ENCODE measurements at regions not wholly inside any gene's neighbourhood (a gene's known extent, or its start where the extent isn't known, plus 50 kb on each side); places are given as distances from the start of the nearest gene placed in this dataset.

DNA sequence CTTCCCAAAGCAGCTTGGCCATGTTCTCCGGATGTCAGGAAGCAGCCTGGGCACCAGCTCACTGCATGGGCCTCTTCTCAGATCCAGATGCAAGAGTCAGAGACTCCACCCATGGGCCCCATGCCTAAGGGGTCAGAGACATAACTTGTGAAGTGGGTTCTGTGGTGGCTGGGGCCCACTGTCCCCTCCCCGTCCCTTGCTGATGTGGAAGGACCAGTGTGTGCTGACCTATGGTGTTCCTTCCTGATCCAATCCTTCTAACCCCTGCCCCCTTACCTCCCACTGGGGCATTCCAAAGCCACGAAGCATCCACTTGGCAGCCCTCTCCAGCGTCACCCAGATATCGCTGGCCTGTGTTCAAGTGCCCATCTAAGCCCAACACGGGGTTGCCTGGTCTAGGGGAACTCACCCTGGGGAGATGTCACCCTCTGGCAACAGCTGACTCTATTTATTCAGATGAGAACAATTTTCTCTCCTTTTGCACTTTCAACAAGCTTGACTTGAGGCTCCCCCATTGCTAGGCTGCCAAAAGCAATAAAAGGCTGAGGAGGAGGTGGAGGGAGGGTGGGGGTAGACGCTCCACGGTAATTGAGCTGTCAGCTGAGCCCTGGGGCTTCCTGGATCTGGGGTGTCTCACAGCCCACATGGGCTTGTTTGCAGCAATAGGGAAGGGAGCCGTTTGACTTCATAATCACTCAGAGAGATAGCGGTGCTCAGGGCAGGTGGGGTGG lies 158.5 kb downstream of the ADAMTS15 start:
- H3K36me3 Mint-ChIP-seq: no peaks in the 10 kb centered on the region
- CTCF ChIA-PET: no interaction called here
- no peak overlapping the region for H3K27ac Mint-ChIP-seq

DNA sequence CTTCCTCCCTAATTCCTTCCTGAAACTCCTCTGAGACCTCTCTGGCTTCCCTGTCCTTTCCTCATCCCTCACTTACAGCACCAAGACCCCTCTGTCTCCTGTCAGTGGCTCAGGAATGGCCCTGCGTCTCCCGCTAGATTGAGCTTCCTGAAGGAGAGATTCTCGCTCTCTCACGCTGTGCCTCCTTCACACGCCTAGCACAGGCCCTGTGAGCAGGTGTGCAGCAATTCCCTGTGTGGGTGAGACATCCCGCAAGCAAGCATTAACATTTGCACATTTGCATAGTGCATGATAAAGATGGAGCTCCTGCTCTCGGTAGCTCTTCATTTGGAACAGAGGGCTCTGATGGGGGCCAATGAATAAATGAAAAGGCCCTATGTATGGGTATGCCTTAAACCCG lies 159.8 kb downstream of the ADAMTS15 start:
- no peak for ATAC-seq (replicated peaks in 1 of 4)

More for the DNA sequence above, 158.5 kb downstream of the ADAMTS15 start:
- no peak for ATAC-seq (replicated peaks in 1 of 4)
- peaks cover 6 to 7% of the 10 kb centered on the region in 2 donors for H3K27me3 Mint-ChIP-seq
- H3K4me1 Mint-ChIP-seq: no peaks in the 10 kb centered on the region
- H3K27me3 ChIP-seq (replicated peaks in 1 of 2; ENCODE audit: control insufficient read depth in 2 of 2, extremely low read depth in 1 of 2, insufficient read depth in 2 of 2, low read length in 1 of 2): peaks cover 0 to 24% of the 10 kb centered on the region in 2 experiments
- POLR2A ChIA-PET: no interaction called here
- no peaks in the 10 kb centered on the region for H3K9me3 ChIP-seq
- no peak overlapping the region for H3K27ac ChIP-seq (ENCODE audit: low read length)
- no peaks in the 10 kb centered on the region for H3K36me3 ChIP-seq (ENCODE audit: control insufficient read depth in 2 of 2, extremely low read depth in 1 of 2, insufficient read depth in 1 of 2, low read length in 1 of 2)
- no peaks in the 10 kb centered on the region for H3K9me3 Mint-ChIP-seq
- no peak overlapping the region for H3K4me3 Mint-ChIP-seq
- WGBS (ENCODE audit: insufficient coverage): 62% methylated on average over 8 of the region's 10 CpGs
- H3K4me1 ChIP-seq (ENCODE audit: control insufficient read depth in 1 of 2, extremely low read depth in 1 of 2, insufficient read depth in 2 of 2, low read length in 2 of 2): no peaks in the 10 kb centered on the region
- DNase-seq: no peak
- H3K4me3 ChIP-seq (ENCODE audit: control insufficient read depth in 1 of 2, extremely low read depth in 1 of 2, low read length in 1 of 2): no peak overlapping the region

DNA sequence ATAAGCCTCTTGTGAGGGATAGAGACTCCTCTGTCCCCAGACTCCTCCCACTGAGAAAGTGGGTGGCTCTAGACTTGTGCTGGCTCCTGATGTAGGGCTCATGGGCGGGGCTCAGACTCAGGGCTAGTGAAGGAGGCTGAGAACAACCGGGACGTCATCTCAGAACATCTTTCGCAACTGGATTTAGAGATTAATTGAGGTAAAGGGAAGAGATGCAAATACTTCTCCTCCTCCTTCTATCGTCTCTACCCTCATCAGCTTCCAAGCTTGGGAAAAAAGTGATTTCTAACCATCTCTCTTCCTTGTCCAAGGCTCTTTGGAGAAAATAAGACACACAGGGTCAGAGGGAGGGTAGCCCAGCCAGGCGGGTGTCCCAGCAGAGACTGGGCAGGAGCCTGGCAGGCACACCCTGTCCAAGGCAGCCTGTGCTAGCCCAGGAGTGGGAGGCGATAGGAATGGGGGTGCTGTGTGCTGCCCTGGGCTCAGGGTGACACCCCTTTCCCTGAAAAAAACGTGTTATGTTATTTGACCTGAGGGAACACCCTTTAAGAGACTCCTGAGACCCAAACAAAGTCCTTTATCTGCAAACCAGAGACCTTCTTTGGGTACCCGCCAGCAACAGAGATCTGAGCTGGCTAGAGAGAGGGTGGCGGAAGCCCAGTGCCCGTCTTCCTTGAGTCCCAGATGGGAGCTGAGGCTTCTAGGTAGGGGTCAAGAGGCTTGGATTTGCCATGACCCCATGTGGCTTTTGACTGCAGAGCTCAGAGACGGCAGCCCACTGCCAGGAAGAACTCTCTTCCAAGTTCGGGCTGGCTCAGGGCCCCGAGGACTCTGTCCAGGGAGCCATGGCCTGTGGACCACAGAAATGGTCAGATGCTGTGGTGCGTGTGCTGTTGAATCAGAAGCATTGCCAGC lies 160.9 kb downstream of the ADAMTS15 start:
- ChIA-PET CTCF (no interaction called here), POLR2A (no interaction called here)
- Histone ChIP-seq H3K27ac (ENCODE audit: low read length) (no peak overlapping the region), H3K9me3 (no peaks in the 10 kb centered on the region), H3K36me3 (ENCODE audit: control insufficient read depth in 2 of 2, extremely low read depth in 1 of 2, insufficient read depth in 1 of 2, low read length in 1 of 2) (no peaks in the 10 kb centered on the region), H3K27me3 (replicated peaks in 1 of 2; ENCODE audit: control insufficient read depth in 2 of 2, extremely low read depth in 1 of 2, insufficient read depth in 2 of 2, low read length in 1 of 2) (peaks cover 0 to 24% of the 10 kb centered on the region in 2 experiments), H3K4me3 (ENCODE audit: control insufficient read depth in 1 of 2, extremely low read depth in 1 of 2, low read length in 1 of 2) (no peak overlapping the region), H3K4me1 (ENCODE audit: control insufficient read depth in 1 of 2, extremely low read depth in 1 of 2, insufficient read depth in 2 of 2, low read length in 2 of 2) (no peaks in the 10 kb centered on the region)
- H3K27me3 Mint-ChIP-seq: peaks cover 6 to 7% of the 10 kb centered on the region in 2 donors
- no peaks in the 10 kb centered on the region for H3K36me3 Mint-ChIP-seq
- ATAC-seq (replicated peaks in 1 of 4) (no peak), DNase-seq (no peak)
- 89% methylated on average over 7 of the region's 15 CpGs for WGBS (ENCODE audit: insufficient coverage)
- H3K9me3 Mint-ChIP-seq: no peaks in the 10 kb centered on the region
- no peaks in the 10 kb centered on the region for H3K4me1 Mint-ChIP-seq
- no peak overlapping the region for H3K4me3 Mint-ChIP-seq
- H3K27ac Mint-ChIP-seq: no peak overlapping the region

More for the DNA sequence above, 159.8 kb downstream of the ADAMTS15 start:
- WGBS (ENCODE audit: insufficient coverage): 74% methylated on average over 6 of the region's 8 CpGs
- no peak for DNase-seq
- H3K27ac Mint-ChIP-seq: no peak overlapping the region
- H3K36me3 Mint-ChIP-seq: no peaks in the 10 kb centered on the region
- Histone ChIP-seq H3K4me1 (ENCODE audit: control insufficient read depth in 1 of 2, extremely low read depth in 1 of 2, insufficient read depth in 2 of 2, low read length in 2 of 2) (no peaks in the 10 kb centered on the region), H3K4me3 (ENCODE audit: control insufficient read depth in 1 of 2, extremely low read depth in 1 of 2, low read length in 1 of 2) (no peak overlapping the region), H3K27ac (ENCODE audit: low read length) (no peak overlapping the region), H3K9me3 (no peaks in the 10 kb centered on the region), H3K27me3 (replicated peaks in 1 of 2; ENCODE audit: control insufficient read depth in 2 of 2, extremely low read depth in 1 of 2, insufficient read depth in 2 of 2, low read length in 1 of 2) (peaks cover 0 to 24% of the 10 kb centered on the region in 2 experiments), H3K36me3 (ENCODE audit: control insufficient read depth in 2 of 2, extremely low read depth in 1 of 2, insufficient read depth in 1 of 2, low read length in 1 of 2) (no peaks in the 10 kb centered on the region)
- POLR2A ChIA-PET: no interaction called here
- H3K9me3 Mint-ChIP-seq: no peaks in the 10 kb centered on the region
- H3K4me3 Mint-ChIP-seq: no peak overlapping the region
- no peaks in the 10 kb centered on the region for H3K4me1 Mint-ChIP-seq
- CTCF ChIA-PET: no interaction called here
- peaks cover 6 to 7% of the 10 kb centered on the region in 2 donors for H3K27me3 Mint-ChIP-seq

DNA sequence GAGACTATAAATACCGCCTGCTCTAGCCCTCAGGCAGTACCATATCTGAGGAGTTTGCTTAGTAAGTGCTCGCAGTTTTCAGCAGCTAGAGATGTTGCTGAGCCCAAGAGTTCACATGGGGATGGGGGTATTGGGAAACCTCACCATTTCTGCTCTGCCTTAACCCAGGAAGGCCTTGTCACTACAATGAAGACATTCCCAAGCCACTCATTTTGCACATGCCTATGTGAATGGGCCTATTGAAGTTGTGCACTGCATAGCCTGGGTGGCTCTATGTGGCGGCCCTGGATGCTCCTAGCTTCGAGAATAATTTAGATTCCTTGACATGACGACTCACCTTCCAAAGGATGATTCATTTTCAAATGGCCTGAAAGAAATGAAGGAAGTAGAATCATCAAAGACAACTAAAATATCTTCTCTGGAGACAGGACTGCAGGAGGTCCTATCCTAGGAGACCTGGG lies 163.4 kb downstream of the ADAMTS15 start:
- H3K27ac ChIP-seq (ENCODE audit: low read length): no peak overlapping the region
- H3K4me3 Mint-ChIP-seq: no peak overlapping the region
- CTCF ChIA-PET: no interaction called here

DNA sequence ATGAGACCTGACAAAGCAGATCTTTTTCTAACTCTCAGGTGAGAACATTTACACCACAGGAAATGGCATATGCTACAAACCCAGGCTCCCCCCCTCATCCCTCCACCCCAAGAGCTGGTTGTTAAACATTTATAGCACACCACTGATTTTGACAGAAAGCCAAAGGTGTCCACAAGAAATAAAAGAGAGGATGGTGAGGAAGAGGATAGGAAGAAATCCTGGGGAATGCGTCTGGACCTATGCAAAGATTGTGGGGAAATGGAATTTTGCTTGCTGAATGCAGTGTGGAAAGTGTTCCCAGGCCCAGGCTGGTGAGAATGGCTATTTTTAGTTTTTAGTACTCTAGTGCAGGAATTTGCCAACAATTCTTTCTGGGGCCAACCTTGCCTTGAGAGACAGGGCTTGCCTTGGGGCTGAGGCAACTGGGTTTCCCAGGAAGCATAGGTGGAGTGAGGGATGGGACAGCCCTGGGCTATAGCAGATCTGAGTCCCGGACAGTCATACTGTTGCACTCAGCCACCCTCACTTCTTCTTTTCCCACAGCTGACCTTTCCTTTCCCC lies 163.9 kb downstream of the ADAMTS15 start:
- no peaks in the 10 kb centered on the region for H3K9me3 ChIP-seq
- no peak overlapping the region for H3K27ac ChIP-seq (ENCODE audit: low read length)
- H3K4me1 Mint-ChIP-seq: no peaks in the 10 kb centered on the region
- H3K4me3 ChIP-seq (ENCODE audit: control insufficient read depth in 1 of 2, extremely low read depth in 1 of 2, low read length in 1 of 2): no peak overlapping the region
- ChIA-PET CTCF (no interaction called here), POLR2A (no interaction called here)
- H3K4me3 Mint-ChIP-seq: no peak overlapping the region
- peaks cover 4 to 6% of the 10 kb centered on the region in 2 donors for H3K27me3 Mint-ChIP-seq
- ATAC-seq (replicated peaks in 1 of 4) (no peak), DNase-seq (no peak)
- H3K9me3 Mint-ChIP-seq: no peaks in the 10 kb centered on the region
- H3K27me3 ChIP-seq (replicated peaks in 1 of 2; ENCODE audit: control insufficient read depth in 2 of 2, extremely low read depth in 1 of 2, insufficient read depth in 2 of 2, low read length in 1 of 2): peaks cover 0 to 16% of the 10 kb centered on the region in 2 experiments
- H3K27ac Mint-ChIP-seq: no peak overlapping the region
- no peaks in the 10 kb centered on the region for H3K36me3 ChIP-seq (ENCODE audit: control insufficient read depth in 2 of 2, extremely low read depth in 1 of 2, insufficient read depth in 1 of 2, low read length in 1 of 2)
- no peaks in the 10 kb centered on the region for H3K4me1 ChIP-seq (ENCODE audit: control insufficient read depth in 1 of 2, extremely low read depth in 1 of 2, insufficient read depth in 2 of 2, low read length in 2 of 2)
- 86% methylated on average over 1 of the region's 2 CpGs for WGBS (ENCODE audit: insufficient coverage)
- no peaks in the 10 kb centered on the region for H3K36me3 Mint-ChIP-seq

More for the DNA sequence above, 163.4 kb downstream of the ADAMTS15 start:
- no peak overlapping the region for H3K4me3 ChIP-seq (ENCODE audit: control insufficient read depth in 1 of 2, extremely low read depth in 1 of 2, low read length in 1 of 2)
- POLR2A ChIA-PET: no interaction called here
- no peak overlapping the region for H3K27ac Mint-ChIP-seq
- H3K9me3 Mint-ChIP-seq: no peaks in the 10 kb centered on the region
- H3K36me3 Mint-ChIP-seq: no peaks in the 10 kb centered on the region
- peaks cover 6 to 7% of the 10 kb centered on the region in 2 donors for H3K27me3 Mint-ChIP-seq
- peaks cover 0 to 21% of the 10 kb centered on the region in 2 experiments for H3K27me3 ChIP-seq (replicated peaks in 1 of 2; ENCODE audit: control insufficient read depth in 2 of 2, extremely low read depth in 1 of 2, insufficient read depth in 2 of 2, low read length in 1 of 2)
- 89% methylated on average over 1 of the region's 5 CpGs for WGBS (ENCODE audit: insufficient coverage)
- H3K9me3 ChIP-seq: no peaks in the 10 kb centered on the region
- H3K4me1 ChIP-seq (ENCODE audit: control insufficient read depth in 1 of 2, extremely low read depth in 1 of 2, insufficient read depth in 2 of 2, low read length in 2 of 2): no peaks in the 10 kb centered on the region
- ATAC-seq (replicated peaks in 1 of 4) (no peak), DNase-seq (no peak)
- no peaks in the 10 kb centered on the region for H3K36me3 ChIP-seq (ENCODE audit: control insufficient read depth in 2 of 2, extremely low read depth in 1 of 2, insufficient read depth in 1 of 2, low read length in 1 of 2)
- H3K4me1 Mint-ChIP-seq: no peaks in the 10 kb centered on the region

DNA sequence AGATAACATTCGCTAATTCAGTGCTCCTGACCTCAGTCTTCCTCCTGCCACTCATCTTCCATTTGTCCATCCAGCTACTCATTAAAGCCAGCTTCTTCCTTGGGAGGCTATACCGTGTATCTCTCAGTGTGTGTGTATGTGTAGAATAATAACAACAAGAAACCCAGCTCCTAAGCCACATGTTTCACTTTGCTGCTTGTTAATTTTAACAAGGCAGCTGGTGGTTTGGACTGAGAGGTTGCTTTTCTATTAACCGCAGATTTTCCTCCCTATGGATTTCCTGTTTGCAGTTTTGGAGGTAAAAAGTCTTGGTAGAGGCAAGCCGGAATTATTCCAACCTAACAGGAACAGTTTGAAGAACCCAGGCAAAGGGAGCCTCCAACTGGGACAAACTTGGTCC lies 165.0 kb downstream of the ADAMTS15 start:
- ATAC-seq (replicated peaks in 1 of 4): no peak
- Mint-ChIP-seq H3K4me1 (no peaks in the 10 kb centered on the region), H3K4me3 (no peak overlapping the region), H3K27me3 (peaks cover 0 to under 1% of the 10 kb centered on the region in 2 donors), H3K27ac (no peak overlapping the region), H3K36me3 (no peaks in the 10 kb centered on the region), H3K9me3 (no peaks in the 10 kb centered on the region)
- H3K4me3 ChIP-seq (ENCODE audit: control insufficient read depth in 1 of 2, extremely low read depth in 1 of 2, low read length in 1 of 2): no peak overlapping the region
- ChIA-PET CTCF (interaction anchor here in 1 of 2 donors (0.5 kb wide), 1 partner anchor 210 kb away, joined by 3 read pairs; no protein-coding TSS in a partner anchor), POLR2A (interaction anchor here in 1 of 2 donors (0.7 kb wide), 1 partner anchor 1873 kb away, joined by 13 read pairs; no protein-coding TSS in a partner anchor)
- no CpG with 5 or more reads among the region's 4 CpGs for whole genome bisulfite sequencing (ENCODE audit: insufficient coverage)
- DNase-seq: no peak
- no peaks in the 10 kb centered on the region for H3K9me3 ChIP-seq
- H3K36me3 ChIP-seq (ENCODE audit: control insufficient read depth in 2 of 2, extremely low read depth in 1 of 2, insufficient read depth in 1 of 2, low read length in 1 of 2): no peaks in the 10 kb centered on the region
- H3K27ac ChIP-seq (ENCODE audit: low read length): no peak overlapping the region
- peaks cover 0 to 8% of the 10 kb centered on the region in 2 experiments for H3K27me3 ChIP-seq (replicated peaks in 1 of 2; ENCODE audit: control insufficient read depth in 2 of 2, extremely low read depth in 1 of 2, insufficient read depth in 2 of 2, low read length in 1 of 2)
- no peaks in the 10 kb centered on the region for H3K4me1 ChIP-seq (ENCODE audit: control insufficient read depth in 1 of 2, extremely low read depth in 1 of 2, insufficient read depth in 2 of 2, low read length in 2 of 2)
